ENCODE measurements at regions not wholly inside any gene's neighbourhood (a gene's known extent, or its start where the extent isn't known, plus 50 kb on each side); places are given as distances from the start of the nearest gene placed in this dataset.

DNA sequence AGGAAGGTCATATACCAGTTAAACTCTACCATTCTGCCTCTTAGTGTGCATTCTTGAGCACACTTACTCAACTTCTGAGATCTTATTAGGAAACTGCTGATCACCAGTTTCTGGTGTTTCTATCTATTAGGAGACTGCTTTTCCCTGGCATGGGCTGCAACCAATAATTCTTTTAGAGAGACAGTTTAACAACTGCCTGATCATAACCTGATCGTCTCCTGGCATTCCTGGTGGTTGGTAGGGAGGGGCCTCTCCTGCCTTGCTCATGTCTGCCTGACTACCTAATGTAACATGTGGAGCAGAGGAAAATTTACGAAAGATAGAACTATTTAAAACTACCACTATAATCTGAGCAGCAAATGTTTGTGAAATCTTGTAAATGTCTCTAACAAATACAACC, 75.3 kb upstream of the MGAT4C start:
- TF ChIP-seq, protein P1, sequence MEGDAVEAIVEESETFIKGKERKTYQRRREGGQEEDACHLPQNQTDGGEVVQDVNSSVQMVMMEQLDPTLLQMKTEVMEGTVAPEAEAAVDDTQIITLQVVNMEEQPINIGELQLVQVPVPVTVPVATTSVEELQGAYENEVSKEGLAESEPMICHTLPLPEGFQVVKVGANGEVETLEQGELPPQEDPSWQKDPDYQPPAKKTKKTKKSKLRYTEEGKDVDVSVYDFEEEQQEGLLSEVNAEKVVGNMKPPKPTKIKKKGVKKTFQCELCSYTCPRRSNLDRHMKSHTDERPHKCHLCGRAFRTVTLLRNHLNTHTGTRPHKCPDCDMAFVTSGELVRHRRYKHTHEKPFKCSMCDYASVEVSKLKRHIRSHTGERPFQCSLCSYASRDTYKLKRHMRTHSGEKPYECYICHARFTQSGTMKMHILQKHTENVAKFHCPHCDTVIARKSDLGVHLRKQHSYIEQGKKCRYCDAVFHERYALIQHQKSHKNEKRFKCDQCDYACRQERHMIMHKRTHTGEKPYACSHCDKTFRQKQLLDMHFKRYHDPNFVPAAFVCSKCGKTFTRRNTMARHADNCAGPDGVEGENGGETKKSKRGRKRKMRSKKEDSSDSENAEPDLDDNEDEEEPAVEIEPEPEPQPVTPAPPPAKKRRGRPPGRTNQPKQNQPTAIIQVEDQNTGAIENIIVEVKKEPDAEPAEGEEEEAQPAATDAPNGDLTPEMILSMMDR (IDR thresholded peaks at IDR 0.05; ENCODE audit: low read depth, low read length, poor library complexity, severe bottlenecking): no peak
- TF ChIP-seq EZH2phosphoT487 (IDR thresholded peaks at IDR 0.05; ENCODE audit: borderline replicate concordance, low read length): no peak

Measured in DOHH2 (cell line).